ENCODE measurements at regions not wholly inside any gene's neighbourhood (a gene's known extent, or its start where the extent isn't known, plus 50 kb on each side); places are given as distances from the start of the nearest gene placed in this dataset.

- peak; percentile 85 to 92 for ATAC-seq
Observed at GRCh38 chr2:8154936-8155335, 526.9 kb upstream of the ID2 start.

GRCh38 chr2:8157621-8158430 is 524.0 kb upstream of the ID2 start:
- ATAC-seq, result no peak

- no peak for ATAC-seq
Observed at GRCh38 chr2:8158711-8159110, 523.1 kb upstream of the ID2 start.

GRCh38 chr2:8159211-8159965 is 522.5 kb upstream of the ID2 start:
- ATAC-seq, result no peak

DNA sequence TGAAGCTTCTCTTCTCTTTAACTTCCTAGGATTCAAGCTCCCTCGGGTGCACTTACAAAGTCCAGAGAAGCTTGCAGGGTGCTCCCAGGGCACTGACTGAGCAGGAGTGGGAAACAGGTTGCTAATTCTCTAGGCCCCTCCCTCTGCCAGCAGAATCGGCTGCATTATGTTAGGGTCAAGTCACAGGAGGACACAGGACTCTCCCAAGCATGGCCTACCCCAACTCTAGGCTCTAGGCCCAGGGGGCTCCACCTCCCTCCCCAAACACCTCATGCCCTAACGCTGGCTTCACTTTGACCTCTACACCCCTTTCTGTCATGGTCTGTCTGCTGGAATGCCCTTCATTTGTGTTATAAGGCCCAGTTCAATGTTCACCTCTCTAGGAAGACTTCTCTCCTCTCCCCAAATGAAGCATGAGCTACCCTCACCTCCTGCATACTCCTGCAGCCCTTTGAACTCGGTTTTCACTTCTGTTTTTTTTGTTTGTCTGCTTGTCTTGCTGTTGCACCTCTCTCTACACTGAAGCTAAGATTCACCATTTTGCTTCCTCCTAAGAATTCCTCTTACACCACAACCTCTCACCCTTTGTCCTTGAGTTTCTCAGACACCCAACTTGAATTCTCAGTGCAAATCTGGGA is 521.8 kb upstream of the ID2 start:
- ATAC-seq, result no peak

- no peak for ATAC-seq
Observed at GRCh38 chr2:8160959-8161358, 520.9 kb upstream of the ID2 start.

DNA sequence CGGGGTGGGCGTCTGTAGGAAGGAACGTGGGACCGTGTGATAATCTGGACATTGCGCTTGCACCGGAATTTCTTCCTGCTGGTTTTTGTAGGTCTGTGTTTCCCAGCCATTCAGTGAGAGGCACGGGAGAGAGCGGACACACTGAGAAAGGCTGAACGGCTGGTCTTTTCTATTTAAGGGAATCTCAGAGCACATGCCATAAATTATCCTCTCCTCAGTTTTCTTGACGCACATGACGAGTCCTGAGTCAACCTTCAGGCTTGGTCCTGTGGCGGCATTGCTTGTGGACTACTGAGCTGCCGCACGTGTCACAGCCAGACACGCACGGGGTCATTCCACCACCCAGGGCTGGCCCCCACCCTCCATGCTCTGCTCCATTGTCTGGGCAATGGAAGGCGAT is 519.3 kb upstream of the ID2 start:
- no peak for ATAC-seq

DNA sequence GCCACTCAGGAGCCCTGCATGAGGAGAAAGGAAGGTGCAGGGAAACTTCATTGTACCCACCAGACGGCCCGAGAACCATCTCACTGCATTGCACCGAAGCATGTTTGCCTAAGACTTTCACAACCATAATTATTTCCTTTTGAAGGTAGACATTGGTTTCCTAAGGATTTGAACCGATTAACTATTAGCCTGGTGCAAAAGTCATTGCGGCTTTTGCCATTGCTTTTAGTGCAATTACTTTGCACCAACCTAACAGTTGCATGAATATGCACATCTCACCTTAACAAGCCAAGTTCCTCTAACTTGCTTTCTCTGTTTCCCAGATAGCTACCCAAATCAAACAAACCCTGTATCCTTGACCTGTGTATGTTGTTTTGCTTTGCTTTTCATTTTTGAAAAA is 516.3 kb upstream of the ID2 start:
- no peak for ATAC-seq

GRCh38 chr2:8168022-8168717 is 513.7 kb upstream of the ID2 start:
- ATAC-seq, result no peak

- no peak for ATAC-seq
Observed at GRCh38 chr2:8168876-8169424, 512.9 kb upstream of the ID2 start.

- ATAC-seq, result no peak
Observed at GRCh38 chr2:8169443-8169842, 512.4 kb upstream of the ID2 start.

DNA sequence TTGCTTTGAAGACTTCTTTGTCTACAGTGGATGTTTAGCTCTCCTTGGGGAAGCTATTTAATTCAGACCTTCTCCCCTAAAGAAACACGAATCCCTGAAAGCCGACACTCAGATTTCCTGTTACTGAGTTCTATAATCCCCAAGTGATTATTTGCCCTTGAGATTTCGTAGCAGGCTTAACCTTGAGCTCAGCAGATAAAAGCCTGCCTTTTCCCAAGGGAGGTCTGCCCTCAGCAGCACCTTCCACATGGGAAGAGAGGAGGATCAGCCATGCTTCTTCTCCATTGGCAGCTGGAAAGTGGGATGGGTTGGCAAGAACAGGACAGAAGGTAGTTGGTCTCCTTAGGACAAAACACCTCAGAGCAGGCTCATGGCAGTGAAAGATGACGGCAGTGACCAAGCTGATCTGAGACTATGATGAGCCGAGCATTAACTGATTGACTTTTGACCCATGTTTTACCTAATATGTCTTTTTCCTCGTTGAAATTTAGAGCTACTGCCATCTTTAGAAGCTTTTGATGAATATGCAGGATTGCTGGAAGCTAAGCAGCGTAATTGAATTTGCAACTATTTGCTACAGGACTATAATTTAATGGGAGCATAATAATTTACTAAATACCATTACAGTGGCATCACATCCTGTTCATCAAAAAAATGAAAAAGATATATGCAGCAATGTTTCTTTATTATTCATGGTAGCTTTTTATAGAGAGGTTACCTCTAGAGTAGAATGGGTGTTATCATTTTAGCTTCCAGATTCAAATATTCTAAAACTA is 511.1 kb upstream of the ID2 start:
- ATAC-seq, result no peak

GRCh38 chr2:8171608-8172007 is 510.2 kb upstream of the ID2 start:
- no peak for ATAC-seq

- no peak for ATAC-seq
Observed at GRCh38 chr2:8172661-8173060, 509.2 kb upstream of the ID2 start.

GRCh38 chr2:8174641-8175257 is 507.1 kb upstream of the ID2 start:
- ATAC-seq, result no peak

GRCh38 chr2:8176887-8177286 is 505.0 kb upstream of the ID2 start:
- no peak for ATAC-seq

DNA sequence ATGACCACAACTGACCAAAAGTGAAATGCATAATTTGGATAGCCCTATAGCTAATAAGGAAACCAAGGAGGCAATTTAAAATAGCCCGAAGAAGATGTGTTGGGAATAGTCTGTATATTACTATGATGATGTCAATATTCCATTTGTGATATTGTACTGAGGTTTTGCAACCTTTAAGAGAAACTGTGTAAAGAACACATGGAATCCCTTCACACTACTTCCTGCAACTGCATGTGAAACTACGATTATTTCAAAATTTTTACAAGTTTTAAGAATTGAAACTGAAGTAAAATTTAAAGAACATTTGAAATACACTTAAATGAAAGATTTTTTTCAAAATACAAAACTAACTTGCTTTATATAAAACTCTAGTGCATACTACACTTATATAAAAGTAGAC is 504.3 kb upstream of the ID2 start:
- no peak for ATAC-seq

- ATAC-seq, result no peak
Observed at GRCh38 chr2:8178911-8179310, 502.9 kb upstream of the ID2 start.

GRCh38 chr2:8189316-8189715 is 492.5 kb upstream of the ID2 start:
- no peak for ATAC-seq

GRCh38 chr2:8190279-8190678 is 491.6 kb upstream of the ID2 start:
- ATAC-seq, result no peak

DNA sequence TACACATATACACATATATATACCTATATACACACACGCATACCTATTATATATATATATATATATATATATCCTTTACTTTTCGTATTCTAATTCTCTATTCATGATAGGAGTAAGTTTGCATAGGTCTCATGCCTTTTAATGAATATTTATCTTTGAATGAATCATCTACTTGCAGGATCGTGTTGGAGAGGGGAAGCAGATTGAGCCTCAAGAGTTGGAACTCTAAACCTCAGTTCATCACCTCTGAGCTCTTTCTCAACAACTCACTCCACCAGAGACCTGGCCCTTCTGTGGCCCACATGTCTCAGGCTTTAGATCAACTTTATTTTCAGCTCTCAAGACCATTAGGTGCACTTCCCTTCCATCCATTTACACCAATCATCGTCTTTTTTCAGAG is 490.4 kb upstream of the ID2 start:
- no peak for ATAC-seq

GRCh38 chr2:8193146-8193545 is 488.7 kb upstream of the ID2 start:
- ATAC-seq, result no peak
